ENCODE measurements at regions not wholly inside any gene's neighbourhood (a gene's known extent, or its start where the extent isn't known, plus 50 kb on each side); places are given as distances from the start of the nearest gene placed in this dataset.

GRCh38 chr18:40874233-40874632, 1080.8 kb upstream of the PIK3C3 start:
- no peak for TF ChIP-seq POLR2A (IDR thresholded peaks at IDR 0.05)
- no peak for TF ChIP-seq CTCF (IDR thresholded peaks at IDR 0.05)
